ENCODE measurements at regions not wholly inside any gene's neighbourhood (a gene's known extent, or its start where the extent isn't known, plus 50 kb on each side); places are given as distances from the start of the nearest gene placed in this dataset.

- no peak for DNase-seq
These were observed 62.0 kb upstream of the HES1 start for GRCh38 chr3:194073926-194074325.

GRCh38 chr3:194075088-194075615 is 60.8 kb upstream of the HES1 start:
- DNase-seq, result no peak

- no peak for DNase-seq
These were observed 60.0 kb upstream of the HES1 start for GRCh38 chr3:194075802-194076460.

GRCh38 chr3:194076475-194076874 is 59.5 kb upstream of the HES1 start:
- no peak for DNase-seq

GRCh38 chr3:194077602-194078001 is 58.3 kb upstream of the HES1 start:
- no peak for DNase-seq

GRCh38 chr3:194078045-194078821 is 57.7 kb upstream of the HES1 start:
- no peak for DNase-seq

GRCh38 chr3:194079702-194080172 is 56.2 kb upstream of the HES1 start:
- DNase-seq, result no peak

GRCh38 chr3:194080436-194080835 is 55.5 kb upstream of the HES1 start:
- no peak for DNase-seq

- no peak for DNase-seq
These were observed 54.8 kb upstream of the HES1 start for GRCh38 chr3:194080913-194081800.

GRCh38 chr3:194081826-194082225 is 54.1 kb upstream of the HES1 start:
- no peak for DNase-seq

- no peak for DNase-seq
These were observed 53.0 kb upstream of the HES1 start for GRCh38 chr3:194082743-194083636.

GRCh38 chr3:194083637-194084224 is 52.2 kb upstream of the HES1 start:
- DNase-seq, result no peak

- DNase-seq, result no peak
These were observed 51.7 kb upstream of the HES1 start for GRCh38 chr3:194084284-194084683.

All from stimulated activated CD4-positive, alpha-beta T cell treated with anti-CD3 and anti-CD28 coated beads, Interleukin-12 subunit alpha, Interleukin-12 subunit beta, amount 100 ng/mL, for 4 hours (primary cell).